H1 (cell line): ENCODE measurements at regions not wholly inside any gene's neighbourhood (a gene's known extent, or its start where the extent isn't known, plus 50 kb on each side); places are given as distances from the start of the nearest gene placed in this dataset.

ENCODE experiments used
- CHD7 ChIP-seq: fragments of 300-600 bp; sonication (generic); IDR thresholded peaks from 2 replicates; pipeline ENCODE4 v1.7.1; 2012; ENCODE audit warnings: low read length, moderate library complexity, mild to moderate bottlenecking, inconsistent platforms; ENCODE audit not compliant: insufficient replicate concordance
- JUND ChIP-seq: IDR thresholded peaks from 2 replicates; pipeline ENCODE4 v1.6.1; 2011; ENCODE audit warnings: mild to moderate bottlenecking, improper control_type of control experiment, low read length
- RAD21 ChIP-seq, 2 experiments: IDR thresholded peaks in 1 of 2; conservative IDR thresholded peaks in 1 of 2; 2 replicates each; pipeline ENCODE4 v1.6.1; 2011; ENCODE audit warnings: low read depth in 2 of 2, low read length in 2 of 2, improper control_type of control experiment in 1 of 2, inconsistent platforms in 1 of 2, mild to moderate bottlenecking in 1 of 2, moderate library complexity in 1 of 2

- TF ChIP-seq CHD7 (no peak), RAD21 (IDR thresholded peaks at IDR 0.05 in 1 of 2, conservative IDR thresholded peaks at IDR 0.05 in 1 of 2; ENCODE audit: low read depth in 2 of 2, low read length in 2 of 2) (peak; percentile 43 to 51), JUND (peak; percentile 79)
These were observed 224.1 kb upstream of the DAB2 start (continued) for GRCh38 chr5:39648848-39649227.
